Sigmoid colon (tissue), 3 donors: ENCODE measurements at regions not wholly inside any gene's neighbourhood (a gene's known extent, or its start where the extent isn't known, plus 50 kb on each side); places are given as distances from the start of the nearest gene placed in this dataset.
"Not testable (repeated sequence)": the region's sequence is repeated elsewhere in the genome, so short reads cannot be mapped to it uniquely, and the experiment has no call there.

Source experiments
- CTCF ChIP-seq, 4 experiments: fragments of 450-650 bp in 3 of 4; fragments of 200-600 bp in 1 of 4; IDR thresholded peaks; one replicate each; pipeline ENCODE4 v1.5.1; 2016 to 2019; ENCODE audit warnings: antibody characterized with exemption in 4 of 4, mild to moderate bottlenecking in 3 of 4, moderate library complexity in 2 of 4
- POLR2A ChIP-seq, 2 donors: fragments of 450-650 bp; IDR thresholded peaks; one replicate each; pipeline ENCODE4 v1.6.1; 2016; ENCODE audit warnings: antibody characterized with exemption in 2 of 2, mild to moderate bottlenecking in 2 of 2, moderate library complexity in 2 of 2

DNA sequence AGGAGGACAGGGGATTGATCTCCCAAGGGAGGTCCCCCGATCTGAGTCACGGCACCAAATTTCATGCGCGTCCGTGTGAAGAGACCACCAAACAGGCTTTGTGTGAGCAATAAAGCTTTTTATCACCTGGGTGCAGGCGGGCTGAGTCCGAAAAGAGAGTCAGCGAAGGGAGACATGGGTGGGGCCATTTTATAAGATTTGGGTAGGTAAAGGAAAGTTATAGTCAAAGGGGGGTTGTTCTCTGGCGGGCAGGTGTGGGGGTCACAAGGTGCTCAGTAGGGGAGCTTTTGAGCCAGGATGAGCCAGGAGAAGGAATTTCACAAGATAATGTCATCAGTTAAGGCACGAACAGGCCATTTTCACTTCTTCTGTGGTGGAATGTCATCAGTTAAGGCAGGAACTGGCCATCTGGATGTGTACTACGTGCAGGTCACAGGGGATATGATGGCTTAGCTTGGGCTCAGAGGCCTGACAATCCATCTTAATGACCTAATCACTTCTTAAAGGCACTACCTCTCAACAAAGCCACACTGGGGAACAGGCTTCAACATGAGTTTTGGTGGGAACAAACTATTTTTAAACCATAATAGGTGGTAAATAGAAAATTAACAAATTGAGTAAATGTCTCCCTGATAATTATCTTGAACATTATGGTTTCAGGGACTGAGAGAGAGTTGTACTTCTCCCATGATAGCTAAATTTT is 70.2 kb downstream of the RAP2B start:
- not testable (repeated sequence) for TF ChIP-seq POLR2A, CTCF (IDR thresholded peaks at IDR 0.05)
